ENCODE measurements at regions not wholly inside any gene's neighbourhood (a gene's known extent, or its start where the extent isn't known, plus 50 kb on each side); places are given as distances from the start of the nearest gene placed in this dataset.
A peak's percentile ranks its signal among the peaks of the same experiment; 100 is the strongest.

GRCh38 chr2:139055202-139055601, 275.0 kb upstream of the NXPH2 start:
- DNase-seq (ENCODE audit: low read depth): no peak
- no peak for TF ChIP-seq CTCF (IDR thresholded peaks at IDR 0.05; ENCODE audit: insufficient read depth, low read length)
- no peak overlapping the region for H3K4me3 ChIP-seq (ENCODE audit: low read depth, low read length)

GRCh38 chr2:139048017-139048416, 267.8 kb upstream of the NXPH2 start:
- no peak overlapping the region for H3K4me3 ChIP-seq (ENCODE audit: low read depth, low read length)
- no peak for TF ChIP-seq CTCF (IDR thresholded peaks at IDR 0.05; ENCODE audit: insufficient read depth, low read length)
- no peak for DNase-seq (ENCODE audit: low read depth)

GRCh38 chr2:139045524-139045923, 265.3 kb upstream of the NXPH2 start:
- DNase-seq (ENCODE audit: low read depth): no peak
- TF ChIP-seq CTCF (IDR thresholded peaks at IDR 0.05; ENCODE audit: insufficient read depth, low read length): no peak
- H3K4me3 ChIP-seq (ENCODE audit: low read depth, low read length): no peak overlapping the region

GRCh38 chr2:139034064-139034463, 253.9 kb upstream of the NXPH2 start:
- DNase-seq (ENCODE audit: low read depth): no peak
- no peak overlapping the region for H3K4me3 ChIP-seq (ENCODE audit: low read depth, low read length)
- TF ChIP-seq CTCF (IDR thresholded peaks at IDR 0.05; ENCODE audit: insufficient read depth, low read length): no peak

GRCh38 chr2:139033300-139033699, 253.1 kb upstream of the NXPH2 start:
- no peak overlapping the region for H3K4me3 ChIP-seq (ENCODE audit: low read depth, low read length)
- no peak for TF ChIP-seq CTCF (IDR thresholded peaks at IDR 0.05; ENCODE audit: insufficient read depth, low read length)
- DNase-seq (ENCODE audit: low read depth): peak; percentile 18

- H3K4me3 ChIP-seq (ENCODE audit: low read depth, low read length): no peak overlapping the region
- DNase-seq (ENCODE audit: low read depth): peak; percentile 4
- no peak for TF ChIP-seq CTCF (IDR thresholded peaks at IDR 0.05; ENCODE audit: insufficient read depth, low read length)
Observed at GRCh38 chr2:139031722-139032121, 251.5 kb upstream of the NXPH2 start.

GRCh38 chr2:139020287-139020686, 240.1 kb upstream of the NXPH2 start:
- no peak for TF ChIP-seq CTCF (IDR thresholded peaks at IDR 0.05; ENCODE audit: insufficient read depth, low read length)
- no peak for DNase-seq (ENCODE audit: low read depth)
- H3K4me3 ChIP-seq (ENCODE audit: low read depth, low read length): no peak overlapping the region
